Lower leg skin (tissue), 3 donors: ENCODE measurements at regions not wholly inside any gene's neighbourhood (a gene's known extent, or its start where the extent isn't known, plus 50 kb on each side); places are given as distances from the start of the nearest gene placed in this dataset.

Experiments
- CTCF ChIP-seq, 3 donors: fragments of 450-650 bp; IDR thresholded peaks; one replicate each; pipeline ENCODE4 v1.5.1; 2016; ENCODE audit warnings: antibody characterized with exemption in 3 of 3, mild to moderate bottlenecking in 3 of 3, moderate library complexity in 2 of 3
- POLR2A ChIP-seq, 2 donors: fragments of 450-650 bp; IDR thresholded peaks; one replicate each; pipeline ENCODE4 v1.6.1; 2016 to 2017; ENCODE audit warnings: antibody characterized with exemption in 2 of 2, mild to moderate bottlenecking in 1 of 2, moderate library complexity in 1 of 2

- TF ChIP-seq CTCF (IDR thresholded peaks at IDR 0.05) = no peak
- no peak for TF ChIP-seq POLR2A (IDR thresholded peaks at IDR 0.05)
Measured at GRCh38 chr13:80817979-80818378, 477.1 kb upstream of the SPRY2 start.
